ENCODE measurements at regions not wholly inside any gene's neighbourhood (a gene's known extent, or its start where the extent isn't known, plus 50 kb on each side); places are given as distances from the start of the nearest gene placed in this dataset. TPM values are rescaled to one million over a fixed set of nuclear protein-coding genes. Genes with fewer than 3 reads are reported as not detected.

DNA sequence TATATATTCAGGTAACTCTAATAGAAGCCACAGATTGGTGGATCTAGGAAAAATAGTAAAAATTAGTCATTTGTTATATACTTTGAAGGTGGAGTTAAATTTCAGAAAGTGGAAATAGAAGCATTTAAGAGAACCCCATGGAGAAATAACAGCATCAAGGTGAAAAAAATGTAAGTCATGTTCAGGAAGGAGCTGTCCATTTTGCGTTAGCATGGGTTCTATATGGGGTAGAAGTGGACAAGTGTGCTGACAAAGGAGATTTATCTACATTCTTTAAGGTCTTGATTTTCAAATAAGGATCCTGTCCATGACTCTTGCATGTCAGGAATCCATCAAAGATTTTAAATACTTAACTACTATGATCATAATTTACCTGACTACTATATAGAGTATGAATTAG lies 50.2 kb upstream of the ROBO1 start:
- no peak overlapping the region for H3K4me3 ChIP-seq (ENCODE audit: low read length)
- H3K9ac ChIP-seq (ENCODE audit: low read depth, low read length): no peak overlapping the region
- H3K27me3 ChIP-seq (ENCODE audit: control insufficient read depth, insufficient read depth, low read length): no peaks in the 10 kb centered on the region
- H3K4me1 ChIP-seq (ENCODE audit: control insufficient read depth, insufficient read depth, low read length): no peaks in the 10 kb centered on the region
- H3K9me3 ChIP-seq (replicated peaks; ENCODE audit: low read length): peaks cover 5% of the 10 kb centered on the region
- no peak overlapping the region for H3K4me2 ChIP-seq (ENCODE audit: low read length)
- H3K36me3 ChIP-seq (ENCODE audit: insufficient read depth, low read length): no peaks in the 10 kb centered on the region

Small RNA genes in the stretch of these regions (small RNA-seq; reads per million reads assigned to genes)
- not detected for gene AC108740.1

Measured in skeletal muscle satellite cell (primary cell).